GM23338 (cell line): ENCODE measurements at regions not wholly inside any gene's neighbourhood (a gene's known extent, or its start where the extent isn't known, plus 50 kb on each side); places are given as distances from the start of the nearest gene placed in this dataset.

Experiments
- ATAC-seq: fragments of 200-7000 bp; cut with Tn5 transposase; 3 replicates; pipeline ENCODE4 v1.9.1; 2020
- DNase-seq: peaks from one replicate; pipeline ENCODE4 v3.0.0-alpha.2; 2015; ENCODE audit warnings: low spot score
- H2AFZ ChIP-seq: fragments of 200-600 bp; sonication (generic); 2 replicates; pipeline ENCODE4 v1.8.0; 2016; ENCODE audit warnings: antibody characterized with exemption, mild to moderate bottlenecking, moderate library complexity
- H3F3A ChIP-seq: fragments of 200-600 bp; sonication (generic); replicated peaks from 2 replicates; pipeline ENCODE4 v1.8.0; 2017; ENCODE audit warnings: antibody characterized with exemption, mixed run types, low read depth
- H3K27ac ChIP-seq: fragments of 200-600 bp; sonication (generic); 2 replicates; pipeline ENCODE4 v1.6.1; 2016; ENCODE audit warnings: low read depth
- H3K27me3 ChIP-seq: fragments of 200-600 bp; sonication (generic); 2 replicates; pipeline ENCODE4 v1.8.0; 2016; ENCODE audit warnings: mild to moderate bottlenecking, mixed run types, moderate library complexity; ENCODE audit not compliant: insufficient read depth
- H3K36me3 ChIP-seq: fragments of 200-600 bp; sonication (generic); 2 replicates; pipeline ENCODE4 v1.8.0; 2016; ENCODE audit warnings: mild to moderate bottlenecking; ENCODE audit not compliant: insufficient read depth
- H3K4me1 ChIP-seq: fragments of 200-600 bp; sonication (generic); 2 replicates; pipeline ENCODE4 v1.8.0; 2016; ENCODE audit warnings: mild to moderate bottlenecking, moderate library complexity; ENCODE audit not compliant: insufficient read depth
- H3K4me2 ChIP-seq: fragments of 200-600 bp; sonication (generic); 2 replicates; pipeline ENCODE4 v1.7.1; 2017; ENCODE audit warnings: mixed run types
- H3K4me3 ChIP-seq: fragments of 200-600 bp; sonication (generic); 2 replicates; pipeline ENCODE4 v1.6.1; 2016; ENCODE audit warnings: mixed run types
- H3K79me2 ChIP-seq: fragments of 200-600 bp; sonication (generic); replicated peaks from 2 replicates; pipeline ENCODE4 v1.8.0; 2017; ENCODE audit warnings: mild to moderate bottlenecking; ENCODE audit not compliant: insufficient read depth
- H3K9me2 ChIP-seq: fragments of 200-600 bp; sonication (generic); 2 replicates; pipeline ENCODE4 v1.8.0; 2017; ENCODE audit not compliant: insufficient read depth
- H4K20me1 ChIP-seq: fragments of 200-600 bp; sonication (generic); replicated peaks from 2 replicates; pipeline ENCODE4 v1.8.0; 2017; ENCODE audit warnings: mild to moderate bottlenecking; ENCODE audit not compliant: insufficient read depth
- H3K27ac Mint-ChIP-seq: 2 replicates; pipeline ENCODE4 v1.8.0; 2020; ENCODE audit warnings: inconsistent platforms, mild to moderate bottlenecking, moderate library complexity, mixed read lengths
- H3K27me3 Mint-ChIP-seq: 3 replicates; pipeline ENCODE4 v1.8.0; 2022; ENCODE audit warnings: low read depth, mild to moderate bottlenecking, moderate library complexity, mixed read lengths, inconsistent platforms; ENCODE audit not compliant: insufficient read depth, poor library complexity
- H3K36me3 Mint-ChIP-seq: 3 replicates; pipeline ENCODE4 v1.8.0; 2021; ENCODE audit warnings: low read depth, mild to moderate bottlenecking, inconsistent platforms, moderate library complexity, mixed read lengths
- H3K4me1 Mint-ChIP-seq: 3 replicates; pipeline ENCODE4 v1.8.0; 2020; ENCODE audit warnings: mild to moderate bottlenecking, inconsistent platforms, mixed read lengths
- H3K4me3 Mint-ChIP-seq: 3 replicates; pipeline ENCODE4 v1.8.0; 2021; ENCODE audit warnings: moderate library complexity, mild to moderate bottlenecking, inconsistent platforms, mixed read lengths
- H3K9me3 Mint-ChIP-seq: 3 replicates; pipeline ENCODE4 v1.8.0; 2020; ENCODE audit warnings: moderate library complexity, mild to moderate bottlenecking, inconsistent platforms, mixed read lengths
- CREB1 ChIP-seq: fragments of 250-450 bp; sonication (Bioruptor Pico); IDR thresholded peaks from 2 replicates; pipeline ENCODE4 v1.5.0; 2020; ENCODE audit warnings: low read depth, mild to moderate bottlenecking, moderate library complexity
- ETS1 ChIP-seq: IDR thresholded peaks from 2 replicates; pipeline ENCODE4 v1.6.1; 2016; ENCODE audit warnings: antibody characterized with exemption
- EZH2 ChIP-seq: fragments of 200-600 bp; sonication (generic); IDR thresholded peaks from one replicate; pipeline ENCODE4 v1.8.0; 2017; ENCODE audit warnings: antibody characterized with exemption, mild to moderate bottlenecking, low read depth; ENCODE audit not compliant: unreplicated experiment
- EZH2phosphoT487 ChIP-seq: fragments of 200-600 bp; sonication (generic); IDR thresholded peaks from one replicate; pipeline ENCODE4 v1.8.1; 2018; ENCODE audit warnings: antibody characterized with exemption; ENCODE audit not compliant: unreplicated experiment
- JUNB ChIP-seq: IDR thresholded peaks from one replicate; pipeline ENCODE4 v1.6.1; 2016; ENCODE audit warnings: antibody characterized with exemption; ENCODE audit not compliant: unreplicated experiment
- NANOG ChIP-seq: IDR thresholded peaks from 2 replicates; pipeline ENCODE4 v1.6.1; 2016; ENCODE audit warnings: antibody characterized with exemption, borderline replicate concordance
- POLR2AphosphoS5 ChIP-seq: IDR thresholded peaks from 2 replicates; pipeline ENCODE4 v1.6.1; 2016; ENCODE audit warnings: antibody characterized with exemption, low read depth
- STAT1 ChIP-seq: IDR thresholded peaks from one replicate; pipeline ENCODE4 v1.6.1; 2016; ENCODE audit warnings: antibody characterized with exemption; ENCODE audit not compliant: unreplicated experiment
- ZNF114 ChIP-seq: fragments of 250-450 bp; sonication (Bioruptor Pico); IDR thresholded peaks from 2 replicates; pipeline ENCODE4 v1.5.0; 2020; ENCODE audit warnings: mild to moderate bottlenecking, moderate library complexity
- ZNF331 ChIP-seq: fragments of 250-450 bp; sonication (Bioruptor Pico); IDR thresholded peaks from 2 replicates; pipeline ENCODE4 v1.5.0; 2020; ENCODE audit warnings: low read depth, mild to moderate bottlenecking, moderate library complexity
- TF ChIP-seq, protein P1 (sequence below): IDR thresholded peaks from one replicate; pipeline ENCODE4 v1.6.1; 2018; ENCODE audit warnings: antibody characterized with exemption; ENCODE audit not compliant: unreplicated experiment
- TF ChIP-seq, protein P2 (sequence below), 2 experiments: fragments of 200-600 bp in 1 of 2; sonication (generic) in 1 of 2; conservative IDR thresholded peaks; 2 replicates each; pipeline versions ENCODE4 v1.5.1 to v1.6.1; 2016 to 2017; ENCODE audit warnings: antibody characterized with exemption in 2 of 2, low read depth in 2 of 2, mild to moderate bottlenecking in 2 of 2, moderate library complexity in 1 of 2
- TF ChIP-seq, protein P3 (sequence below): fragments of 250-450 bp; sonication (Bioruptor Pico); IDR thresholded peaks from 2 replicates; pipeline ENCODE4 v1.5.0; 2020; ENCODE audit warnings: mild to moderate bottlenecking, moderate library complexity

GRCh38 chr1:87760155-87760554, 431.5 kb downstream of the LMO4 start:
- no peaks in the 10 kb centered on the region for H3K36me3 ChIP-seq
- H3K27me3 ChIP-seq = no peaks in the 10 kb centered on the region
- no peaks in the 10 kb centered on the region for H3K27me3 Mint-ChIP-seq
- H3K9me2 ChIP-seq = no peaks in the 10 kb centered on the region
- no peaks in the 10 kb centered on the region for H3K4me1 ChIP-seq
- no peak overlapping the region for H3K4me3 ChIP-seq
- H3K4me2 ChIP-seq = no peak overlapping the region
- H3K27ac ChIP-seq = no peak overlapping the region
- no peaks in the 10 kb centered on the region for H3F3A ChIP-seq
- no peak overlapping the region for H3K4me3 Mint-ChIP-seq
- ATAC-seq (no peak), DNase-seq (no peak)
- H3K9me3 Mint-ChIP-seq = no peaks in the 10 kb centered on the region; the same call in 2 of the 3 replicates
- TF ChIP-seq, protein P1, sequence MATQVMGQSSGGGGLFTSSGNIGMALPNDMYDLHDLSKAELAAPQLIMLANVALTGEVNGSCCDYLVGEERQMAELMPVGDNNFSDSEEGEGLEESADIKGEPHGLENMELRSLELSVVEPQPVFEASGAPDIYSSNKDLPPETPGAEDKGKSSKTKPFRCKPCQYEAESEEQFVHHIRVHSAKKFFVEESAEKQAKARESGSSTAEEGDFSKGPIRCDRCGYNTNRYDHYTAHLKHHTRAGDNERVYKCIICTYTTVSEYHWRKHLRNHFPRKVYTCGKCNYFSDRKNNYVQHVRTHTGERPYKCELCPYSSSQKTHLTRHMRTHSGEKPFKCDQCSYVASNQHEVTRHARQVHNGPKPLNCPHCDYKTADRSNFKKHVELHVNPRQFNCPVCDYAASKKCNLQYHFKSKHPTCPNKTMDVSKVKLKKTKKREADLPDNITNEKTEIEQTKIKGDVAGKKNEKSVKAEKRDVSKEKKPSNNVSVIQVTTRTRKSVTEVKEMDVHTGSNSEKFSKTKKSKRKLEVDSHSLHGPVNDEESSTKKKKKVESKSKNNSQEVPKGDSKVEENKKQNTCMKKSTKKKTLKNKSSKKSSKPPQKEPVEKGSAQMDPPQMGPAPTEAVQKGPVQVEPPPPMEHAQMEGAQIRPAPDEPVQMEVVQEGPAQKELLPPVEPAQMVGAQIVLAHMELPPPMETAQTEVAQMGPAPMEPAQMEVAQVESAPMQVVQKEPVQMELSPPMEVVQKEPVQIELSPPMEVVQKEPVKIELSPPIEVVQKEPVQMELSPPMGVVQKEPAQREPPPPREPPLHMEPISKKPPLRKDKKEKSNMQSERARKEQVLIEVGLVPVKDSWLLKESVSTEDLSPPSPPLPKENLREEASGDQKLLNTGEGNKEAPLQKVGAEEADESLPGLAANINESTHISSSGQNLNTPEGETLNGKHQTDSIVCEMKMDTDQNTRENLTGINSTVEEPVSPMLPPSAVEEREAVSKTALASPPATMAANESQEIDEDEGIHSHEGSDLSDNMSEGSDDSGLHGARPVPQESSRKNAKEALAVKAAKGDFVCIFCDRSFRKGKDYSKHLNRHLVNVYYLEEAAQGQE = no peak
- TF ChIP-seq CREB1 (CRISPR knock-in tag) (no peak), EZH2 (no peak), EZH2phosphoT487 (no peak), JUNB (no peak), ZNF114 (CRISPR knock-in tag) (no peak), ETS1 (no peak), POLR2AphosphoS5 (no peak), STAT1 (no peak), ZNF331 (CRISPR knock-in tag) (no peak), NANOG (no peak)
- TF ChIP-seq, protein P2, sequence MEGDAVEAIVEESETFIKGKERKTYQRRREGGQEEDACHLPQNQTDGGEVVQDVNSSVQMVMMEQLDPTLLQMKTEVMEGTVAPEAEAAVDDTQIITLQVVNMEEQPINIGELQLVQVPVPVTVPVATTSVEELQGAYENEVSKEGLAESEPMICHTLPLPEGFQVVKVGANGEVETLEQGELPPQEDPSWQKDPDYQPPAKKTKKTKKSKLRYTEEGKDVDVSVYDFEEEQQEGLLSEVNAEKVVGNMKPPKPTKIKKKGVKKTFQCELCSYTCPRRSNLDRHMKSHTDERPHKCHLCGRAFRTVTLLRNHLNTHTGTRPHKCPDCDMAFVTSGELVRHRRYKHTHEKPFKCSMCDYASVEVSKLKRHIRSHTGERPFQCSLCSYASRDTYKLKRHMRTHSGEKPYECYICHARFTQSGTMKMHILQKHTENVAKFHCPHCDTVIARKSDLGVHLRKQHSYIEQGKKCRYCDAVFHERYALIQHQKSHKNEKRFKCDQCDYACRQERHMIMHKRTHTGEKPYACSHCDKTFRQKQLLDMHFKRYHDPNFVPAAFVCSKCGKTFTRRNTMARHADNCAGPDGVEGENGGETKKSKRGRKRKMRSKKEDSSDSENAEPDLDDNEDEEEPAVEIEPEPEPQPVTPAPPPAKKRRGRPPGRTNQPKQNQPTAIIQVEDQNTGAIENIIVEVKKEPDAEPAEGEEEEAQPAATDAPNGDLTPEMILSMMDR (conservative IDR thresholded peaks at IDR 0.05; ENCODE audit: low read depth in 2 of 2) = no peak
- TF ChIP-seq, protein P3, sequence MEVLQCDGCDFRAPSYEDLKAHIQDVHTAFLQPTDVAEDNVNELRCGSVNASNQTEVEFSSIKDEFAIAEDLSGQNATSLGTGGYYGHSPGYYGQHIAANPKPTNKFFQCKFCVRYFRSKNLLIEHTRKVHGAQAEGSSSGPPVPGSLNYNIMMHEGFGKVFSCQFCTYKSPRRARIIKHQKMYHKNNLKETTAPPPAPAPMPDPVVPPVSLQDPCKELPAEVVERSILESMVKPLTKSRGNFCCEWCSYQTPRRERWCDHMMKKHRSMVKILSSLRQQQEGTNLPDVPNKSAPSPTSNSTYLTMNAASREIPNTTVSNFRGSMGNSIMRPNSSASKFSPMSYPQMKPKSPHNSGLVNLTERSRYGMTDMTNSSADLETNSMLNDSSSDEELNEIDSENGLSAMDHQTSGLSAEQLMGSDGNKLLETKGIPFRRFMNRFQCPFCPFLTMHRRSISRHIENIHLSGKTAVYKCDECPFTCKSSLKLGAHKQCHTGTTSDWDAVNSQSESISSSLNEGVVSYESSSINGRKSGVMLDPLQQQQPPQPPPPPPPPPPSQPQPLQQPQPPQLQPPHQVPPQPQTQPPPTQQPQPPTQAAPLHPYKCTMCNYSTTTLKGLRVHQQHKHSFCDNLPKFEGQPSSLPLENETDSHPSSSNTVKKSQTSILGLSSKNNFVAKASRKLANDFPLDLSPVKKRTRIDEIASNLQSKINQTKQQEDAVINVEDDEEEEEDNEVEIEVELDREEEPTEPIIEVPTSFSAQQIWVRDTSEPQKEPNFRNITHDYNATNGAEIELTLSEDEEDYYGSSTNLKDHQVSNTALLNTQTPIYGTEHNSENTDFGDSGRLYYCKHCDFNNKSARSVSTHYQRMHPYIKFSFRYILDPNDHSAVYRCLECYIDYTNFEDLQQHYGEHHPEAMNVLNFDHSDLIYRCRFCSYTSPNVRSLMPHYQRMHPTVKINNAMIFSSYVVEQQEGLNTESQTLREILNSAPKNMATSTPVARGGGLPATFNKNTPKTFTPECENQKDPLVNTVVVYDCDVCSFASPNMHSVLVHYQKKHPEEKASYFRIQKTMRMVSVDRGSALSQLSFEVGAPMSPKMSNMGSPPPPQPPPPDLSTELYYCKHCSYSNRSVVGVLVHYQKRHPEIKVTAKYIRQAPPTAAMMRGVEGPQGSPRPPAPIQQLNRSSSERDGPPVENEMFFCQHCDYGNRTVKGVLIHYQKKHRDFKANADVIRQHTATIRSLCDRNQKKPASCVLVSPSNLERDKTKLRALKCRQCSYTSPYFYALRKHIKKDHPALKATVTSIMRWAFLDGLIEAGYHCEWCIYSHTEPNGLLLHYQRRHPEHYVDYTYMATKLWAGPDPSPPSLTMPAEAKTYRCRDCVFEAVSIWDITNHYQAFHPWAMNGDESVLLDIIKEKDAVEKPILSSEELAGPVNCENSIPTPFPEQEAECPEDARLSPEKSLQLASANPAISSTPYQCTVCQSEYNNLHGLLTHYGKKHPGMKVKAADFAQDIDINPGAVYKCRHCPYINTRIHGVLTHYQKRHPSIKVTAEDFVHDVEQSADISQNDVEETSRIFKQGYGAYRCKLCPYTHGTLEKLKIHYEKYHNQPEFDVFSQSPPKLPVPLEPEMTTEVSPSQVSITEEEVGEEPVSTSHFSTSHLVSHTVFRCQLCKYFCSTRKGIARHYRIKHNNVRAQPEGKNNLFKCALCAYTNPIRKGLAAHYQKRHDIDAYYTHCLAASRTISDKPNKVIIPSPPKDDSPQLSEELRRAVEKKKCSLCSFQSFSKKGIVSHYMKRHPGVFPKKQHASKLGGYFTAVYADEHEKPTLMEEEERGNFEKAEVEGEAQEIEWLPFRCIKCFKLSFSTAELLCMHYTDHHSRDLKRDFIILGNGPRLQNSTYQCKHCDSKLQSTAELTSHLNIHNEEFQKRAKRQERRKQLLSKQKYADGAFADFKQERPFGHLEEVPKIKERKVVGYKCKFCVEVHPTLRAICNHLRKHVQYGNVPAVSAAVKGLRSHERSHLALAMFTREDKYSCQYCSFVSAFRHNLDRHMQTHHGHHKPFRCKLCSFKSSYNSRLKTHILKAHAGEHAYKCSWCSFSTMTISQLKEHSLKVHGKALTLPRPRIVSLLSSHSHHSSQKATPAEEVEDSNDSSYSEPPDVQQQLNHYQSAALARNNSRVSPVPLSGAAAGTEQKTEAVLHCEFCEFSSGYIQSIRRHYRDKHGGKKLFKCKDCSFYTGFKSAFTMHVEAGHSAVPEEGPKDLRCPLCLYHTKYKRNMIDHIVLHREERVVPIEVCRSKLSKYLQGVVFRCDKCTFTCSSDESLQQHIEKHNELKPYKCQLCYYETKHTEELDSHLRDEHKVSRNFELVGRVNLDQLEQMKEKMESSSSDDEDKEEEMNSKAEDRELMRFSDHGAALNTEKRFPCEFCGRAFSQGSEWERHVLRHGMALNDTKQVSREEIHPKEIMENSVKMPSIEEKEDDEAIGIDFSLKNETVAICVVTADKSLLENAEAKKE (CRISPR knock-in tag) = no peak
- H3K36me3 Mint-ChIP-seq = no peaks in the 10 kb centered on the region
- no peaks in the 10 kb centered on the region for H4K20me1 ChIP-seq
- H3K27ac Mint-ChIP-seq = no peak overlapping the region
- H3K4me1 Mint-ChIP-seq = peaks cover 4% of the 10 kb centered on the region; the same call in 2 of the 3 replicates
- H3K79me2 ChIP-seq = no peaks in the 10 kb centered on the region
- no peak overlapping the region for H2AFZ ChIP-seq
